SU-DHL-6 (cell line): ENCODE measurements at regions not wholly inside any gene's neighbourhood (a gene's known extent, or its start where the extent isn't known, plus 50 kb on each side); places are given as distances from the start of the nearest gene placed in this dataset.
A peak's percentile ranks its signal among the peaks of the same experiment; 100 is the strongest.

Experiments used
- H2AFZ ChIP-seq: fragments of 200-600 bp; sonication (generic); 2 replicates; pipeline ENCODE4 v1.6.1; 2014; ENCODE audit warnings: low read depth, mild to moderate bottlenecking, moderate library complexity, mixed read lengths, antibody characterized with exemption, low read length; ENCODE audit not compliant: severe bottlenecking
- H3F3A ChIP-seq: fragments of 200-600 bp; shearing (Covaris generic); 2 replicates; pipeline ENCODE4 v1.6.0; 2016; ENCODE audit warnings: antibody characterized with exemption, mild to moderate bottlenecking; ENCODE audit not compliant: insufficient read depth
- H3K27ac ChIP-seq: fragments of 200-600 bp; sonication (generic); 2 replicates; pipeline ENCODE4 v1.5.1; 2016; ENCODE audit warnings: low read depth, mild to moderate bottlenecking, low read length, moderate library complexity, mixed read lengths
- H3K27me3 ChIP-seq: fragments of 200-600 bp; sonication (generic), shearing (Covaris generic); 2 replicates; pipeline ENCODE4 v1.6.0; 2014; ENCODE audit warnings: mild to moderate bottlenecking, low read length
- H3K36me3 ChIP-seq: fragments of 200-600 bp; sonication (generic); 2 replicates; pipeline ENCODE4 v1.6.1; 2014; ENCODE audit warnings: mild to moderate bottlenecking, low read length, mixed read lengths
- H3K4me2 ChIP-seq: fragments of 300-600, 200-600 bp; shearing (Covaris generic), sonication (generic); 2 replicates; pipeline ENCODE4 v1.6.0; 2014; ENCODE audit warnings: low read length, low read depth, mild to moderate bottlenecking; ENCODE audit not compliant: poor library complexity, severe bottlenecking
- H3K4me3 ChIP-seq: fragments of 200-600 bp; sonication (generic); 2 replicates; pipeline ENCODE4 v1.5.1; 2014; ENCODE audit warnings: antibody characterized with exemption, low read length, mild to moderate bottlenecking, mixed read lengths; ENCODE audit not compliant: insufficient read depth, poor library complexity, severe bottlenecking
- H3K79me2 ChIP-seq: fragments of 200-600 bp; sonication (generic); 2 replicates; pipeline ENCODE4 v1.6.1; 2014; ENCODE audit warnings: mild to moderate bottlenecking, low read length, moderate library complexity; ENCODE audit not compliant: insufficient read depth
- H3K9ac ChIP-seq: fragments of 200-600 bp; sonication (generic); 2 replicates; pipeline ENCODE4 v1.7.0; 2014; ENCODE audit warnings: mild to moderate bottlenecking, low read length
- H3K9me2 ChIP-seq: fragments of 200-600 bp; sonication (generic); replicated peaks from 2 replicates; pipeline ENCODE4 v1.6.1; 2014; ENCODE audit warnings: low read length; ENCODE audit not compliant: insufficient read depth
- H3K9me3 ChIP-seq: fragments of 200-600 bp; sonication (generic); 2 replicates; pipeline ENCODE4 v1.6.1; 2014; ENCODE audit warnings: low read length, mixed read lengths; ENCODE audit not compliant: insufficient read depth
- H4K20me1 ChIP-seq: fragments of 200-600 bp; sonication (generic); 2 replicates; pipeline ENCODE4 v1.6.1; 2014; ENCODE audit warnings: low read depth, mild to moderate bottlenecking, antibody characterized with exemption, low read length, moderate library complexity, mixed read lengths
- CTCF ChIP-seq: fragments of 200-600 bp; sonication (generic); IDR thresholded peaks from one replicate; pipeline ENCODE4 v1.5.1; 2017; ENCODE audit warnings: antibody characterized with exemption, mild to moderate bottlenecking, low read length, moderate library complexity; ENCODE audit not compliant: insufficient read depth, poor library complexity, severe bottlenecking
- EZH2phosphoT487 ChIP-seq: fragments of 200-600 bp; sonication (generic), shearing (Covaris generic); conservative IDR thresholded peaks from 2 replicates; pipeline ENCODE4 v1.6.1; 2018; ENCODE audit warnings: mild to moderate bottlenecking, antibody characterized with exemption, low read length, moderate library complexity, mixed read lengths

DNA sequence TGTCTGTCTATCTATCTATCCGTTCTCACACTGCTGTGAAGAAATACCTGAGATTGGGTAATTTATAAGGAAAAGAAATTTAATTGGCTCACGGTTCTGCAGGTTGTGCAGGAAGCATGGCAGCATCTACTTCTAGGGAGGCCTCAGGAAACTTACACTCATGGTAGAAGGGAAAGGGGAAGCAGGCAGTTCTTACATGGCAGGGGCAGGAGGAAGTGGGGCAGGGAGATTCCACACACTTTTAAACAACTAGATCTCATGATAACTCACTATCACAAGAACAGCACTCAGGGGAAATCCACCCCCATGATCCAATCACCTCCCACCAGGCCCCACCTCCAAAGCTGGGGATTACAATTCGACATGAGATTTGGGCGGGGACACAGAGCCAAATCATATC is 105.3 kb downstream of the SLC10A2 start:
- H4K20me1 ChIP-seq = no peaks in the 10 kb centered on the region
- H3K27me3 ChIP-seq = no peaks in the 10 kb centered on the region
- no peaks in the 10 kb centered on the region for H3F3A ChIP-seq
- H3K79me2 ChIP-seq = no peaks in the 10 kb centered on the region
- no peak overlapping the region for H3K4me2 ChIP-seq
- H3K9ac ChIP-seq = no peak overlapping the region
- no peak overlapping the region for H3K4me3 ChIP-seq
- H3K27ac ChIP-seq = no peak overlapping the region
- TF ChIP-seq CTCF (no peak), EZH2phosphoT487 (no peak)
- H3K36me3 ChIP-seq = no peaks in the 10 kb centered on the region
- H3K9me2 ChIP-seq = no peaks in the 10 kb centered on the region
- H3K9me3 ChIP-seq = no peaks in the 10 kb centered on the region
- no peak overlapping the region for H2AFZ ChIP-seq

DNA sequence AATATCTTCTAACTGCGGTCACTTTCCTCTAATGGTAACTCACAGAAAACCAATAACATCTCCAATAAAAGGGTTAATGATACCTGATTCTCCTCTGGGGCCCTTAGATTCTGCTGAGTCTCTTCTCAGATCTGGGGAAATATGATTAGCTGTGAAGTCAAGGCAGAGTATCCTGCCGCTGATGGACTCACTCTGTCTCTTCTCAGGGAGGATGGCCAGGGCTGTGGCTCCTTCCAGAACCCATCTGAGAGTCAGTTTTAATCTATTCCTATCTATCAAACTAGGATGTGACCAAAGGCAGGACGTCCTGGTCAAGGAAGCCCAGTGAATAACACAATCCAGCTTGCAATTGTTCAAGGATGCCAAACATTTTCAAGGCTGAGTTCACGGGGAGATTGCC is 109.8 kb downstream of the SLC10A2 start:
- no peaks in the 10 kb centered on the region for H4K20me1 ChIP-seq
- no peak overlapping the region for H3K9ac ChIP-seq
- H3K27me3 ChIP-seq = no peaks in the 10 kb centered on the region
- H3K79me2 ChIP-seq = no peaks in the 10 kb centered on the region
- H3K27ac ChIP-seq = no peak overlapping the region
- H3K4me3 ChIP-seq = no peak overlapping the region
- no peaks in the 10 kb centered on the region for H3K9me2 ChIP-seq
- H3K4me2 ChIP-seq = no peak overlapping the region
- TF ChIP-seq CTCF = no peak
- no peak for TF ChIP-seq EZH2phosphoT487
- no peaks in the 10 kb centered on the region for H3F3A ChIP-seq
- H2AFZ ChIP-seq = no peak overlapping the region
- H3K36me3 ChIP-seq = no peaks in the 10 kb centered on the region
- no peaks in the 10 kb centered on the region for H3K9me3 ChIP-seq

DNA sequence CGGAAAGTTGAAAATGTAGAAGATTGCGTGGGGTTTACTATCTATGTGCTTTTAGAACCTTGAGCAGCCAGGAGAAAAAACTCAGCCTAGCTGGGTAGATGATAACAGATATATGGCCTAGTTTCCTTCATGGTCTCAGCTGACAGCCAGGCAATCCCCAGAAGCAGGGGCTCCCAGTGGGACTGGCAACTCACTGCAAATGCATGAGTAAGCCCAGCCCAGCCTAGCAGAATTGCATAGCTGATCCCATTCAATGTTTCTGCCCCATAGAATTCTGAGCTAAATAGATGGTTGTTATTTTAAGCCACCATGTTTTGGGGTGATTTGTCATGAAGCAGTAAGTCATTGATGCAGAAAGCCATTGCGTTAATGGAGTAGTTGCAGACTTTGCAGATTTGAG is 108.5 kb downstream of the ERCC5 start:
- no peak overlapping the region for H2AFZ ChIP-seq
- H3K27me3 ChIP-seq = no peaks in the 10 kb centered on the region
- no peaks in the 10 kb centered on the region for H3F3A ChIP-seq
- H3K79me2 ChIP-seq = no peaks in the 10 kb centered on the region
- no peak overlapping the region for H3K27ac ChIP-seq
- no peaks in the 10 kb centered on the region for H3K9me2 ChIP-seq
- H3K4me2 ChIP-seq = no peak overlapping the region
- H3K9ac ChIP-seq = no peak overlapping the region
- no peak overlapping the region for H3K4me3 ChIP-seq
- no peaks in the 10 kb centered on the region for H3K9me3 ChIP-seq
- no peaks in the 10 kb centered on the region for H3K36me3 ChIP-seq
- no peak for TF ChIP-seq EZH2phosphoT487
- no peak for TF ChIP-seq CTCF
- no peaks in the 10 kb centered on the region for H4K20me1 ChIP-seq

- no peak overlapping the region for H3K27ac ChIP-seq
- no peak overlapping the region for H3K9ac ChIP-seq
- H3F3A ChIP-seq = no peaks in the 10 kb centered on the region
- no peaks in the 10 kb centered on the region for H3K9me3 ChIP-seq
- H2AFZ ChIP-seq = peak overlapping the region; percentile 66
- H3K79me2 ChIP-seq = no peaks in the 10 kb centered on the region
- TF ChIP-seq CTCF (no peak), EZH2phosphoT487 (no peak)
- no peaks in the 10 kb centered on the region for H3K9me2 ChIP-seq
- no peaks in the 10 kb centered on the region for H3K36me3 ChIP-seq
- H3K4me3 ChIP-seq = no peak overlapping the region
- no peaks in the 10 kb centered on the region for H3K27me3 ChIP-seq
- no peak overlapping the region for H3K4me2 ChIP-seq
- no peaks in the 10 kb centered on the region for H4K20me1 ChIP-seq
Measured at GRCh38 chr13:102951808-102952207, 106.0 kb downstream of the ERCC5 start.
